ENCODE measurements at regions not wholly inside any gene's neighbourhood (a gene's known extent, or its start where the extent isn't known, plus 50 kb on each side); places are given as distances from the start of the nearest gene placed in this dataset.
"Not testable (repeated sequence)": the region's sequence is repeated elsewhere in the genome, so short reads cannot be mapped to it uniquely, and the experiment has no call there.

GRCh38 chr1:59176471-59176870, 120.4 kb upstream of the FGGY start:
- no peak for DNase-seq (ENCODE audit: low read depth)

GRCh38 chr1:59177756-59178155, 119.1 kb upstream of the FGGY start:
- DNase-seq (ENCODE audit: low read depth) = no peak

GRCh38 chr1:59178339-59179187, 118.3 kb upstream of the FGGY start:
- DNase-seq (ENCODE audit: low read depth) = no peak

GRCh38 chr1:59179673-59180072, 117.2 kb upstream of the FGGY start:
- DNase-seq (ENCODE audit: low read depth) = no peak

GRCh38 chr1:59180735-59181134, 116.2 kb upstream of the FGGY start:
- no peak for DNase-seq (ENCODE audit: low read depth)

GRCh38 chr1:59183749-59184317, 113.1 kb upstream of the FGGY start:
- DNase-seq (ENCODE audit: low read depth) = no peak

GRCh38 chr1:59184365-59184905, 112.5 kb upstream of the FGGY start:
- DNase-seq (ENCODE audit: low read depth) = no peak

- DNase-seq (ENCODE audit: low read depth) = no peak
These were observed 111.6 kb upstream of the FGGY start for GRCh38 chr1:59185163-59185860.

- no peak for DNase-seq (ENCODE audit: low read depth)
These were observed 110.2 kb upstream of the FGGY start for GRCh38 chr1:59186656-59187055.

- DNase-seq (ENCODE audit: low read depth) = no peak
These were observed 108.3 kb upstream of the FGGY start for GRCh38 chr1:59188413-59189213.

- no peak for DNase-seq (ENCODE audit: low read depth)
These were observed 103.3 kb upstream of the FGGY start for GRCh38 chr1:59193443-59194093.

GRCh38 chr1:59194621-59195020, 102.3 kb upstream of the FGGY start:
- no peak for DNase-seq (ENCODE audit: low read depth)

GRCh38 chr1:59195151-59195550, 101.7 kb upstream of the FGGY start:
- DNase-seq (ENCODE audit: low read depth) = no peak

GRCh38 chr1:59198564-59198963, 98.3 kb upstream of the FGGY start:
- peak; percentile 27 for DNase-seq (ENCODE audit: low read depth)

GRCh38 chr1:59199147-59199546, 97.7 kb upstream of the FGGY start:
- no peak for DNase-seq (ENCODE audit: low read depth)

GRCh38 chr1:59199719-59200376, 97.0 kb upstream of the FGGY start:
- DNase-seq (ENCODE audit: low read depth) = no peak

GRCh38 chr1:59201341-59201740, 95.6 kb upstream of the FGGY start:
- no peak for DNase-seq (ENCODE audit: low read depth)

GRCh38 chr1:59202455-59202854, 94.4 kb upstream of the FGGY start:
- DNase-seq (ENCODE audit: low read depth) = no peak

GRCh38 chr1:59204001-59204400, 92.9 kb upstream of the FGGY start:
- DNase-seq (ENCODE audit: low read depth) = no peak

GRCh38 chr1:59206616-59207015, 90.3 kb upstream of the FGGY start:
- DNase-seq (ENCODE audit: low read depth) = not testable (repeated sequence)

GRCh38 chr1:59210430-59210829, 86.5 kb upstream of the FGGY start:
- DNase-seq (ENCODE audit: low read depth) = not testable (repeated sequence)
